ENCODE measurements at regions not wholly inside any gene's neighbourhood (a gene's known extent, or its start where the extent isn't known, plus 50 kb on each side); places are given as distances from the start of the nearest gene placed in this dataset.

GRCh38 chr15:60101416-60101815 is 97.3 kb downstream of the FOXB1 start:
- Histone ChIP-seq H3K79me2 (ENCODE audit: insufficient read depth, low read length) (no peaks in the 10 kb centered on the region), H4K91ac (ENCODE audit: insufficient read length, low read depth, low read length) (no peak overlapping the region), H2BK20ac (ENCODE audit: low read depth, low read length, poor library complexity, severe bottlenecking) (no peak overlapping the region), H3K23ac (ENCODE audit: insufficient read length, low read depth, low read length) (no peak overlapping the region), H2BK120ac (ENCODE audit: low read depth, low read length, poor library complexity, severe bottlenecking) (no peak overlapping the region), H3K23me2 (ENCODE audit: insufficient read length, low read depth, low read length, poor library complexity, severe bottlenecking) (no peaks in the 10 kb centered on the region), H4K8ac (replicated peaks; ENCODE audit: insufficient read length, low read depth, low read length) (no peak overlapping the region), H3K4me1 (ENCODE audit: insufficient read depth, low read length) (no peaks in the 10 kb centered on the region), H2BK5ac (ENCODE audit: insufficient read length, low read length) (no peak overlapping the region), H2AFZ (ENCODE audit: low read length) (no peak overlapping the region), H2BK15ac (ENCODE audit: low read depth, low read length) (no peak overlapping the region), H3K27me3 (ENCODE audit: insufficient read depth, low read length) (no peaks in the 10 kb centered on the region), H3K9me3 (ENCODE audit: control insufficient read depth, low read depth, low read length) (no peaks in the 10 kb centered on the region), H3T11ph (ENCODE audit: low read length) (no peak overlapping the region), H3K9ac (ENCODE audit: extremely low read depth, insufficient read length, low read length) (no peak overlapping the region), H3K56ac (ENCODE audit: insufficient read length, low read depth, low read length) (no peak overlapping the region), H3K4me2 (ENCODE audit: insufficient read depth, insufficient read length, low read length) (no peak overlapping the region), H4K5ac (ENCODE audit: insufficient read length, low read depth, low read length) (no peak overlapping the region), H2AK5ac (ENCODE audit: insufficient read length, low read length) (no peak overlapping the region), H3K27ac (ENCODE audit: insufficient read length, low read depth, low read length) (no peak overlapping the region), H3K79me1 (ENCODE audit: insufficient read depth, low read depth, low read length, poor library complexity, severe bottlenecking) (no peaks in the 10 kb centered on the region), H2BK12ac (ENCODE audit: insufficient read length, low read depth, low read length) (no peak overlapping the region), H3K14ac (ENCODE audit: insufficient read depth, low read length) (no peak overlapping the region), H3K4ac (ENCODE audit: low read depth, low read length) (no peak overlapping the region), H4K20me1 (ENCODE audit: control insufficient read depth, insufficient read depth, insufficient read length) (no peaks in the 10 kb centered on the region), H3K18ac (ENCODE audit: insufficient read length, low read depth, low read length) (no peak overlapping the region)
- Mint-ChIP-seq H3K4me3 (no peak overlapping the region), H3K27ac (no peak overlapping the region), H3K9me3 (peaks cover 9 to 13% of the 10 kb centered on the region in 2 experiments), H3K27me3 (ENCODE audit: low read depth) (peaks cover under 1% of the 10 kb centered on the region), H3K36me3 (ENCODE audit: insufficient read depth in 1 of 3, low read depth in 3 of 3) (peaks cover 2 to 14% (median 2%) of the 10 kb centered on the region in 3 experiments; a peak in 6 of 7 replicates), H3K4me1 (peaks cover 2 to 5% of the 10 kb centered on the region in 2 experiments; a peak in 2 of 4 replicates)
- DNase-seq, result no peak
- no peak for TF ChIP-seq CTCF (conservative IDR thresholded peaks at IDR 0.05)
- no CpG with 5 or more reads among the region's 4 CpGs for WGBS (ENCODE audit: extremely low coverage, insufficient read length, low lambda C conversion rate)

All from H9 (cell line).